Ovary (tissue), 3 donors: ENCODE measurements at regions not wholly inside any gene's neighbourhood (a gene's known extent, or its start where the extent isn't known, plus 50 kb on each side); places are given as distances from the start of the nearest gene placed in this dataset.

Experiments used
- EP300 ChIP-seq: sonication (generic); formaldehyde crosslinking; IDR thresholded peaks from one replicate; pipeline ENCODE4 v1.6.1; 2017; ENCODE audit warnings: antibody characterized with exemption
- TF ChIP-seq, protein P1 (sequence below), 3 donors: fragments of 450-650 bp in 2 of 3; fragments of 200-600 bp in 1 of 3; IDR thresholded peaks; one replicate each; pipeline versions ENCODE4 v1.5.1 to v1.8.0; 2016 to 2022; ENCODE audit warnings: antibody characterized with exemption in 3 of 3, mild to moderate bottlenecking in 1 of 3
- donor health status: DM: no; HTN: no; CAD: no.

DNA sequence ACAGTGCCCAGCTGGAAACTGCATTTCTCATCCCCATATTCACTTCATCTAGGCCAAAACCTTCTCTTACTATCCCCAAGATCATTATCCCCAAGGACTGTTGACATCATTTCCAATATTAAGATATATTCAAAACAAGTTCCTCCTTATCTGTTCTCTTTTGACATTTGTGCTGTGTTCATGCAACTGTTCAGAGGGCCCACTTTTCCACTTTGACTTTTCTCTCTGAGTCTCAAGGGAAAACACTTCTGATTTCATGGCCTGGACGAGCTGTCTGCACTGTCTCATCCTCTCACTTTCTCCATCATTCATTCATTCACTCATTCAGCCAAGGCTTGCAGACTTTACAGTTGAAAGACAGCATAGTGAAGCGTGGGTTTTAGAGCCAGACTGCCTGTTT, 173.7 kb upstream of the DAPK1 start:
- TF ChIP-seq EP300: no peak
- TF ChIP-seq, protein P1, sequence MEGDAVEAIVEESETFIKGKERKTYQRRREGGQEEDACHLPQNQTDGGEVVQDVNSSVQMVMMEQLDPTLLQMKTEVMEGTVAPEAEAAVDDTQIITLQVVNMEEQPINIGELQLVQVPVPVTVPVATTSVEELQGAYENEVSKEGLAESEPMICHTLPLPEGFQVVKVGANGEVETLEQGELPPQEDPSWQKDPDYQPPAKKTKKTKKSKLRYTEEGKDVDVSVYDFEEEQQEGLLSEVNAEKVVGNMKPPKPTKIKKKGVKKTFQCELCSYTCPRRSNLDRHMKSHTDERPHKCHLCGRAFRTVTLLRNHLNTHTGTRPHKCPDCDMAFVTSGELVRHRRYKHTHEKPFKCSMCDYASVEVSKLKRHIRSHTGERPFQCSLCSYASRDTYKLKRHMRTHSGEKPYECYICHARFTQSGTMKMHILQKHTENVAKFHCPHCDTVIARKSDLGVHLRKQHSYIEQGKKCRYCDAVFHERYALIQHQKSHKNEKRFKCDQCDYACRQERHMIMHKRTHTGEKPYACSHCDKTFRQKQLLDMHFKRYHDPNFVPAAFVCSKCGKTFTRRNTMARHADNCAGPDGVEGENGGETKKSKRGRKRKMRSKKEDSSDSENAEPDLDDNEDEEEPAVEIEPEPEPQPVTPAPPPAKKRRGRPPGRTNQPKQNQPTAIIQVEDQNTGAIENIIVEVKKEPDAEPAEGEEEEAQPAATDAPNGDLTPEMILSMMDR (IDR thresholded peaks at IDR 0.05): no peak
